NB4 (cell line): ENCODE measurements at regions not wholly inside any gene's neighbourhood (a gene's known extent, or its start where the extent isn't known, plus 50 kb on each side); places are given as distances from the start of the nearest gene placed in this dataset.

Source experiments
- MYC ChIP-seq: IDR thresholded peaks from 2 replicates; pipeline ENCODE4 v1.6.1; 2011; ENCODE audit warnings: low read depth, low read length
- POLR2A ChIP-seq: IDR thresholded peaks from 2 replicates; pipeline ENCODE4 v1.6.1; 2011; ENCODE audit warnings: mild to moderate bottlenecking; ENCODE audit not compliant: insufficient read length; ENCODE audit errors: extremely low read depth
- TF ChIP-seq, protein P1 (sequence below): IDR thresholded peaks from one replicate; pipeline ENCODE4 v1.5.1; 2012; ENCODE audit warnings: low read depth, low read length
- TF ChIP-seq, protein P2 (sequence below): IDR thresholded peaks from 2 replicates; pipeline ENCODE4 v1.6.1; 2011; ENCODE audit warnings: low read depth, low read length

DNA sequence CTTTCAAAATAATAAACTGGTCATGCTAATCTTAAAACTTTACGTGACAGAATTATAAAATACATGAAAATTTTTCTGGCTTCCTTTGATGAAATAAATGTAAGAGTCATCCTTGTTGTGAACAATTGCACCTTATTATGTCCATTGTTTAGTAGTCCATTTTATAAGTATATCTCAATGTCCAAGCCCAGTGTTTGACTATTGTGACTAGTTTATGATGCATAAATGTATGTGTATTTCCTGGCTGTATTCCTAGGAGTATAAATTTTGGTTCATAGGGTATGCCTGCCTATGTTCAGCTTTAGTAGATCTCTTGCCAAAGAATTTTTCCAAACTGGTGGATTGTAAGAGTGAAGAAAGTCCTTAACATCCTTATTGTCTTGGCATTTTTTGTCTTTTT is 2895.5 kb upstream of the PCDH20 start:
- TF ChIP-seq, protein P1, sequence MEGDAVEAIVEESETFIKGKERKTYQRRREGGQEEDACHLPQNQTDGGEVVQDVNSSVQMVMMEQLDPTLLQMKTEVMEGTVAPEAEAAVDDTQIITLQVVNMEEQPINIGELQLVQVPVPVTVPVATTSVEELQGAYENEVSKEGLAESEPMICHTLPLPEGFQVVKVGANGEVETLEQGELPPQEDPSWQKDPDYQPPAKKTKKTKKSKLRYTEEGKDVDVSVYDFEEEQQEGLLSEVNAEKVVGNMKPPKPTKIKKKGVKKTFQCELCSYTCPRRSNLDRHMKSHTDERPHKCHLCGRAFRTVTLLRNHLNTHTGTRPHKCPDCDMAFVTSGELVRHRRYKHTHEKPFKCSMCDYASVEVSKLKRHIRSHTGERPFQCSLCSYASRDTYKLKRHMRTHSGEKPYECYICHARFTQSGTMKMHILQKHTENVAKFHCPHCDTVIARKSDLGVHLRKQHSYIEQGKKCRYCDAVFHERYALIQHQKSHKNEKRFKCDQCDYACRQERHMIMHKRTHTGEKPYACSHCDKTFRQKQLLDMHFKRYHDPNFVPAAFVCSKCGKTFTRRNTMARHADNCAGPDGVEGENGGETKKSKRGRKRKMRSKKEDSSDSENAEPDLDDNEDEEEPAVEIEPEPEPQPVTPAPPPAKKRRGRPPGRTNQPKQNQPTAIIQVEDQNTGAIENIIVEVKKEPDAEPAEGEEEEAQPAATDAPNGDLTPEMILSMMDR, result no peak
- TF ChIP-seq POLR2A, result no peak
- TF ChIP-seq, protein P2, sequence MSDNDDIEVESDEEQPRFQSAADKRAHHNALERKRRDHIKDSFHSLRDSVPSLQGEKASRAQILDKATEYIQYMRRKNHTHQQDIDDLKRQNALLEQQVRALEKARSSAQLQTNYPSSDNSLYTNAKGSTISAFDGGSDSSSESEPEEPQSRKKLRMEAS, result no peak
- TF ChIP-seq MYC, result no peak
